ENCODE measurements at regions not wholly inside any gene's neighbourhood (a gene's known extent, or its start where the extent isn't known, plus 50 kb on each side); places are given as distances from the start of the nearest gene placed in this dataset.

- no peak for DNase-seq
Observed at GRCh38 chr5:173829826-173830225, 58.3 kb upstream of the CPEB4 start.

GRCh38 chr5:173830421-173830820 lies 57.7 kb upstream of the CPEB4 start:
- no peak for DNase-seq

- no peak for DNase-seq
Observed at GRCh38 chr5:173831196-173831914, 56.8 kb upstream of the CPEB4 start.

- DNase-seq: no peak
Observed at GRCh38 chr5:173832386-173832785, 55.8 kb upstream of the CPEB4 start.

DNA sequence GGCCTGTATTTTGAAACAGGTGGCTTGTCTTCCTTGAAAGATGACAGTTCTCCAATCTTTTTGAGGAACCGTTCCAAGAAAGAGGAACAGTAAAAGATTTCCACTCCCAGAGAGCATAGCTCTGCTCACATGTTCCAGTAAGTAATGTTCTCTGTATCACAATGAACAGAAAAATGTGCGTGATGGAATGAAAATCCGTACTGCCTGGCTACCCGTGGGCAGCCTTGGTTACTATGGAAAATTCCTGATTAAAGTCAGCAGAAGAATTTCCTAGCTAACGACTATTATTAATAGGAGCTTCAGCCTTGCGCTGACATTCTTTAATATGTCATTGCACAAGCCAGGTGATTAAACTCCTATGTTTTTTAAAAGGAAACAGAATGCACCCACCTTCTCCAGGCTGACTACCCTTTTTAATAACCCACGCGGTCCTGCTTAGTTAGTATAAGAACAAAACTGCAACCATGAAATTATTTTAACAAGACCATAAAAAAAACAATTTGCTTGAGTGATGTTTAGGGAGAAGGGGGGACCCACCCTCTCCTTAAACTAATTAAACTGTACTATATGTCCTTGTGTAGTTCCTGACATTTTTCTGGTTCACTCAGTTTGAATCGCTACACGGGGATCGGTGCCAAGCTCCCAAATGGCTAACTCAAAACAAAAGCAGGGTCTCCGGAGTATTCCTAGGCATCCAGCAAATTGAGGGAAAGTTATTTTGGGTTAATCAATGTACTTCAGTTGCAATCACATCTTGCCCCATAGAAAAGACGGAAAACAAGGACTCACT lies 54.8 kb upstream of the CPEB4 start:
- no peak for DNase-seq

- no peak for DNase-seq
Observed at GRCh38 chr5:173834071-173834771, 53.9 kb upstream of the CPEB4 start.

DNA sequence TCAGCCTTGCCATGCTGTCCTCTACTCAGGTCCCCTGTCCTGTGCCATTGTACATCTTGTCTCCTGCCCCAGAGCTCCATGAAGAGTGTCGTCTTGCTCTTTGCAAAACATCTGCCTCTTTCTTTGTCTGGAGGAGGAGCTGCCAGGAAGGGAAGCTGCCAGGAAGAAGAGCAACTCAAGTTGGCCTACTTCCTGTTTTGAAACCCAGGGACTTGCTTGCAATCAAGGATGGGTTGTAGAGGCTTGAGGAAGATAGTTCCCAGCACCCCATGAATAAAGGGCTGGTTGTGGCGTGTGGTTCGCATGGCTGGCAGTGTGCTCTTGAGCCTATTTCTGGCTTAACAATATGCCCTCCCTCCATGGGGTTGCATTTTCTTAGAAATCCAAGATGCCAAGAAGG lies 53.0 kb upstream of the CPEB4 start:
- DNase-seq: no peak

- DNase-seq: no peak
Observed at GRCh38 chr5:173835661-173836060, 52.5 kb upstream of the CPEB4 start.

- DNase-seq: no peak
Observed at GRCh38 chr5:173837654-173838053, 50.5 kb upstream of the CPEB4 start.
